Activated CD8-positive, alpha-beta T cell treated with anti-CD3 and anti-CD28 coated beads, Interleukin-2, amount 10 ng/mL, durations not matched to agents 7 days and 5 days (primary cell): ENCODE measurements at regions not wholly inside any gene's neighbourhood (a gene's known extent, or its start where the extent isn't known, plus 50 kb on each side); places are given as distances from the start of the nearest gene placed in this dataset.
A peak's percentile ranks its signal among the peaks of the same experiment; 100 is the strongest.

Experiments used
- ATAC-seq: fragments of 150-1000 bp; cut with Tn5 transposase; one replicate; pipeline ENCODE4 v1.10.0; 2021; ENCODE audit warnings: moderate library complexity
- CTCF ChIA-PET: fragments of 350-600 bp; sonication (Branson Sonifier 250); formaldehyde crosslinking; loops from one replicate; lab custom pipeline; 2021; ENCODE audit warnings: antibody characterized with exemption; lab: Charles Lee
- POLR2A ChIA-PET: fragments of 350-600 bp; sonication (Branson Sonifier 250); formaldehyde crosslinking; loops from one replicate; lab custom pipeline; 2021; ENCODE audit warnings: antibody characterized with exemption; lab: Charles Lee
- DNase-seq: peaks from one replicate; pipeline ENCODE4 v3.0.0-alpha.2; 2020
- H3K27ac Mint-ChIP-seq: one replicate; pipeline ENCODE4 v1.8.0; 2021; ENCODE audit warnings: mild to moderate bottlenecking, mixed read lengths
- H3K27me3 Mint-ChIP-seq: one replicate; pipeline ENCODE4 v1.8.0; 2021; ENCODE audit warnings: low read depth, mixed read lengths
- H3K36me3 Mint-ChIP-seq: one replicate; pipeline ENCODE4 v1.8.0; 2021; ENCODE audit warnings: low read depth, mixed read lengths
- H3K4me1 Mint-ChIP-seq: one replicate; pipeline ENCODE4 v1.8.0; 2021; ENCODE audit warnings: low read depth, mixed read lengths
- H3K4me3 Mint-ChIP-seq: one replicate; pipeline ENCODE4 v1.8.0; 2021; ENCODE audit warnings: mild to moderate bottlenecking, mixed read lengths
- H3K9me3 Mint-ChIP-seq: one replicate; pipeline ENCODE4 v1.8.0; 2022; ENCODE audit warnings: mixed read lengths; ENCODE audit not compliant: insufficient read depth

- Mint-ChIP-seq H3K27ac (no peak overlapping the region), H3K36me3 (no peaks in the 10 kb centered on the region), H3K4me3 (no peak overlapping the region), H3K27me3 (peaks cover 10% of the 10 kb centered on the region), H3K4me1 (no peaks in the 10 kb centered on the region), H3K9me3 (no peaks in the 10 kb centered on the region)
- POLR2A ChIA-PET = no interaction called here
- DNase-seq (no peak), ATAC-seq (no peak)
- CTCF ChIA-PET = no interaction called here
Measured at GRCh38 chr6:8237668-8238067, 135.3 kb upstream of the EEF1E1 start.

DNA sequence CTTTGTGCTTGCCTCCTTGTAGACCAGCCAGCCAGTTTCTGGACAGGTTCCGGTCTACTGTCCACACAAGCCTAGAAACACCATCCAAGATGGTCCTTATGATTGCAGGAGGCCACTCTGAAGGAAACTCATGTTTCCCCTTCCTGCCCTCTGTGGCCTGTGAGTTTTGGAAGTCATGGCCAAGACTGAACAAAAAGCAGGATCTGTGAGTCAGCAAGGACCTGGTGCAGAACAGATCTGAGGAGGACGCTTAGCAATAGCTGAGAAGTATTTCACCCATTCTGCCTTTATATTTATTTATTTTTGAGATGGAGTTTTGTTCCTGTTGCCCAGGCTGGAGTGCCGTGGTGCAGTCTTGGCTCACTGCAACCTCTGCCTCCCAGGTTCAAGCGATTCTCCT lies 134.6 kb upstream of the EEF1E1 start:
- Mint-ChIP-seq H3K27me3 (peaks cover 10% of the 10 kb centered on the region), H3K9me3 (no peaks in the 10 kb centered on the region), H3K4me3 (no peak overlapping the region), H3K36me3 (no peaks in the 10 kb centered on the region), H3K4me1 (no peaks in the 10 kb centered on the region), H3K27ac (no peak overlapping the region)
- no peak for DNase-seq
- no peak for ATAC-seq
- CTCF ChIA-PET = no interaction called here
- POLR2A ChIA-PET = no interaction called here

DNA sequence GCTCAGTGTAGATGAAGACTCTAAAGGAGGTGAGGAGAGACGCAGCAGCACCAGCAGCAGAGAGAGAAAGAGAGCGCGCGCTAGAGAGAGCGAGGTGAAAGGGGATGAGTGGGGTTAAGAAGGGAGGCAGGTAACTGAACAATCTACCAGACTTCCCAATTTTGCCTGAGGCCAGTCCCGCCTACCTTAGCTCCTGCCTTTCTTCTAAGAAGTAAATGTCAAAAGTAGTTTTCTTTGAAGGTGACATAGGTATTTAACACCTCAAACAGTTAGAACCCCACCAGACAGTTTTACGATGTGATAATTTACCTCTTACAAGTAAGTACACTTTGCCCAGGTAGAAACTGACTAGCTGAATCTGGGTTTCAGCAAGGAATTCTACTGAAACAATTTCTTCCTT lies 132.0 kb upstream of the EEF1E1 start:
- Mint-ChIP-seq H3K36me3 (no peaks in the 10 kb centered on the region), H3K27ac (no peak overlapping the region), H3K4me3 (no peak overlapping the region), H3K9me3 (no peaks in the 10 kb centered on the region), H3K4me1 (no peaks in the 10 kb centered on the region), H3K27me3 (peaks cover 4% of the 10 kb centered on the region)
- CTCF ChIA-PET = no interaction called here
- DNase-seq (no peak), ATAC-seq (no peak)
- POLR2A ChIA-PET = no interaction called here

DNA sequence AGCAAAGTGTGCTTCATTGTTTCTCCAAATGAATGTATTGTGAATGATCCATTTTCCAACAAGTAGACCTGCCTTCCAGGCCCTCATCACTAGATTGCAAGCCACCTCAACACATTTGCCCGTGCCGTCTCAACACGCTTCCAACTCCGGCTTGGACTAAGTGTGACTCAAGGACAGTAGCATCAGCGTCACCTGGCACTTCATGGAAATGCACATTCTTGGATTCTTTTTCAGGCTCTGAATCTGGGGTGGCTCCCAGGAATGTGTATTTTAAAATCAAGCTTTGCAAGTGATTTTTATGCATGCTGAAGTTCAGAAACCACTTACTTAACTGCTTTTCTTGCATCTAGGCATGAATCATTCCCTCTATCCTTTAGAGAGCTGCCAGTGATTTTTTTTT lies 129.6 kb upstream of the EEF1E1 start:
- H3K27ac Mint-ChIP-seq = no peak overlapping the region
- H3K4me3 Mint-ChIP-seq = no peak overlapping the region
- no peaks in the 10 kb centered on the region for H3K4me1 Mint-ChIP-seq
- DNase-seq (no peak), ATAC-seq (no peak)
- CTCF ChIA-PET = no interaction called here
- no peaks in the 10 kb centered on the region for H3K9me3 Mint-ChIP-seq
- H3K27me3 Mint-ChIP-seq = peaks cover 4% of the 10 kb centered on the region
- H3K36me3 Mint-ChIP-seq = no peaks in the 10 kb centered on the region
- POLR2A ChIA-PET = no interaction called here

- H3K4me3 Mint-ChIP-seq = no peak overlapping the region
- POLR2A ChIA-PET = no interaction called here
- H3K27ac Mint-ChIP-seq = no peak overlapping the region
- no peaks in the 10 kb centered on the region for H3K9me3 Mint-ChIP-seq
- DNase-seq (no peak), ATAC-seq (no peak)
- H3K27me3 Mint-ChIP-seq = peaks cover 3% of the 10 kb centered on the region
- CTCF ChIA-PET = interaction anchor here (1.0 kb wide), 1 partner anchor 11 kb away, joined by 4 read pairs; no protein-coding TSS in a partner anchor
- no peaks in the 10 kb centered on the region for H3K36me3 Mint-ChIP-seq
- no peaks in the 10 kb centered on the region for H3K4me1 Mint-ChIP-seq
Measured at GRCh38 chr6:8229915-8230756, 127.8 kb upstream of the EEF1E1 start.

GRCh38 chr6:8225113-8225512 lies 122.8 kb upstream of the EEF1E1 start:
- Mint-ChIP-seq H3K27me3 (no peaks in the 10 kb centered on the region), H3K9me3 (no peaks in the 10 kb centered on the region), H3K36me3 (no peaks in the 10 kb centered on the region), H3K4me3 (no peak overlapping the region), H3K4me1 (no peaks in the 10 kb centered on the region), H3K27ac (no peak overlapping the region)
- ChIA-PET CTCF (no interaction called here), POLR2A (interaction anchor here (0.6 kb wide), 1 partner anchor 313 kb away, joined by 3 read pairs; no protein-coding TSS in a partner anchor)
- no peak for DNase-seq
- ATAC-seq = no peak

GRCh38 chr6:8223678-8224077 lies 121.3 kb upstream of the EEF1E1 start:
- DNase-seq = no peak
- CTCF ChIA-PET = no interaction called here
- Mint-ChIP-seq H3K36me3 (no peaks in the 10 kb centered on the region), H3K4me3 (no peak overlapping the region), H3K4me1 (no peaks in the 10 kb centered on the region), H3K27me3 (no peaks in the 10 kb centered on the region), H3K27ac (no peak overlapping the region), H3K9me3 (no peaks in the 10 kb centered on the region)
- ATAC-seq = no peak
- POLR2A ChIA-PET = no interaction called here

- Mint-ChIP-seq H3K27me3 (no peaks in the 10 kb centered on the region), H3K4me3 (no peak overlapping the region), H3K36me3 (no peaks in the 10 kb centered on the region), H3K4me1 (no peaks in the 10 kb centered on the region), H3K27ac (no peak overlapping the region), H3K9me3 (no peaks in the 10 kb centered on the region)
- ChIA-PET CTCF (interaction anchor here (0.8 to 4.7 kb wide), 19 partner anchors 8 to 497 kb away, joined by 3 to 120 read pairs (median 4); partner anchors contain the start of gene EEF1E1), POLR2A (no interaction called here)
- DNase-seq (peak; percentile 56), ATAC-seq (no peak)
Measured at GRCh38 chr6:8219352-8219943, 117.1 kb upstream of the EEF1E1 start.

DNA sequence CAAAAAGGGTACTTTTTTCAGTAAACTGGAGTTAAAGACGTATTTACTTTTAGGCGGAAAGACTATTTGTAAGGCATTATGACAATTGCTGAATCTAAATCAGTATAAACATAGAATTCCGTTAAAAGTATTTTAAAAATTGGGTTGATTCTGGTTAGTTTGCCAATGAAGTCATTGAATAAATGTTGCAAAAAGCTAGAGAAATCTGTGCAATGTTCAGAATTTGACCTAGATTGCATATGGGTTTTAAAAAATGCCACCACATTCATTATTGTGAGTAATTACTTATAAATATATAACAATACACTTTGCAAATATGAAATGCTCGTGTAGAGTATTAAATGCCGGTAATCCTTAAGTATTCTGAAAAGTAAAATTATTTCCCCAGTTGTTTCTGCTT lies 116.5 kb upstream of the EEF1E1 start:
- POLR2A ChIA-PET = no interaction called here

DNA sequence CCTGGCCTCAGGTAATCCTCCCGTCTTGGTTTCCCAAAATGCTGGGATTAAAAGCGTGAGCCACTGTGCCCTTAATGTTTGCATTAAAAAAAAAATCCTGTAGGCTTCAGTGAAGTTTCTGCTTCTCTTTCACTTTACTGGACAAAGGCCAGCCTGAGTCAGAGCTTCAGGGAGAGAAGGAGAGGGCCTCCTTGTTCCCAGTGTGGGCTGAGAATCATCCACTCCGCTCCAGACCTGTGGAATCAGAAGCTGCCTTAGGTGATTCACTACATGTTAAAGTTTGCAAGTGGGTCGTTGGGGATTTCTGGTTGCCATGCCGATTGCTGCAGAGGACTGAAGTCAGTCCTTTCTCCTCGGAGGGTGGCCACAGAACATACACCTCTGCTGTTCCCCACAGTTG lies 113.3 kb upstream of the EEF1E1 start:
- ChIA-PET CTCF (no interaction called here), POLR2A (no interaction called here)
- H3K4me3 Mint-ChIP-seq = no peak overlapping the region
- no peak overlapping the region for H3K27ac Mint-ChIP-seq
- no peaks in the 10 kb centered on the region for H3K27me3 Mint-ChIP-seq
- H3K36me3 Mint-ChIP-seq = no peaks in the 10 kb centered on the region
- no peak for DNase-seq
- no peaks in the 10 kb centered on the region for H3K4me1 Mint-ChIP-seq
- H3K9me3 Mint-ChIP-seq = no peaks in the 10 kb centered on the region
- no peak for ATAC-seq

More for the DNA sequence above, 116.5 kb upstream of the EEF1E1 start:
- Mint-ChIP-seq H3K27ac (no peak overlapping the region), H3K27me3 (no peaks in the 10 kb centered on the region), H3K4me3 (no peak overlapping the region), H3K9me3 (no peaks in the 10 kb centered on the region), H3K4me1 (no peaks in the 10 kb centered on the region), H3K36me3 (no peaks in the 10 kb centered on the region)
- CTCF ChIA-PET = interaction anchor here (0.9 to 4.7 kb wide), 17 partner anchors 10 to 496 kb away, joined by 3 to 120 read pairs (median 4); partner anchors contain the start of gene EEF1E1
- DNase-seq (no peak), ATAC-seq (no peak)

DNA sequence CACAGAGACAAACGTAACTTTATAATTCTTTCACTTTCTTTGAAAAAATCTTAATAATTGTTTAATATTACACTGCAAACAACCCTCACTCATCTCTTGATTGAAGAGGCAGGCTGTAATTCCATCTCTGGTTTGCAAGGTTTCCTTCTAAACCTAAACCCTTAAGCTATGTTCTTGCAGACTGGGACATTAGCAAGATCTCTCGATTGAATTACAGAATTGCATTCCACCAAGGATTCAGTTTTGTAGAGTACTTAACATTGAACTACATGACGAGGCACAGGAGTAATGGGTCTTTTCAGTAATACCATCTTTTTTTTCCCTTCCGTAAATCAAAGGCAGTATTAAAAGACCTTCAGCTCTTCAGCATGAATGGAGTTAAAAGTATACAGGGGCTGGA lies 111.6 kb upstream of the EEF1E1 start:
- POLR2A ChIA-PET = no interaction called here
- CTCF ChIA-PET = no interaction called here
- ATAC-seq (no peak), DNase-seq (no peak)
- Mint-ChIP-seq H3K27me3 (no peaks in the 10 kb centered on the region), H3K36me3 (no peaks in the 10 kb centered on the region), H3K9me3 (no peaks in the 10 kb centered on the region), H3K27ac (no peak overlapping the region), H3K4me3 (no peak overlapping the region), H3K4me1 (no peaks in the 10 kb centered on the region)

- ATAC-seq (no peak), DNase-seq (no peak)
- Mint-ChIP-seq H3K27ac (no peak overlapping the region), H3K27me3 (no peaks in the 10 kb centered on the region), H3K4me3 (no peak overlapping the region), H3K4me1 (no peaks in the 10 kb centered on the region), H3K9me3 (no peaks in the 10 kb centered on the region), H3K36me3 (no peaks in the 10 kb centered on the region)
- POLR2A ChIA-PET = no interaction called here
- CTCF ChIA-PET = no interaction called here
Measured at GRCh38 chr6:8212720-8213434, 110.5 kb upstream of the EEF1E1 start.
